ENCODE measurements at regions not wholly inside any gene's neighbourhood (a gene's known extent, or its start where the extent isn't known, plus 50 kb on each side); places are given as distances from the start of the nearest gene placed in this dataset.

- peaks cover 5% of the 10 kb centered on the region; the same call in 1 of the 2 replicates for H3K27me3 ChIP-seq (ENCODE audit: low read depth)
- no peaks in the 10 kb centered on the region for H3K36me3 ChIP-seq (replicated peaks)
- H3K4me1 ChIP-seq = no peaks in the 10 kb centered on the region
- in situ Hi-C loops (cut with MboI; ENCODE audit: low sequenced_read_pairs) = no loop called here
- no peaks in the 10 kb centered on the region for H3K9me3 ChIP-seq
- no peak overlapping the region for H3K4me3 ChIP-seq
- no peak for DNase-seq (ENCODE audit: low spot score in 2 of 2)
These were observed 456.3 kb upstream of the SGCD start for GRCh38 chr5:155870636-155871035.

- no peaks in the 10 kb centered on the region for H3K9me3 ChIP-seq
- in situ Hi-C loops (cut with MboI; ENCODE audit: low sequenced_read_pairs) = no loop called here
- peaks cover 5% of the 10 kb centered on the region; the same call in 1 of the 2 replicates for H3K27me3 ChIP-seq (ENCODE audit: low read depth)
- no peak for DNase-seq (ENCODE audit: low spot score in 2 of 2)
- no peak overlapping the region for H3K4me3 ChIP-seq
- H3K4me1 ChIP-seq = no peaks in the 10 kb centered on the region
- H3K36me3 ChIP-seq (replicated peaks) = no peaks in the 10 kb centered on the region
These were observed 455.3 kb upstream of the SGCD start for GRCh38 chr5:155871623-155872022.

DNA sequence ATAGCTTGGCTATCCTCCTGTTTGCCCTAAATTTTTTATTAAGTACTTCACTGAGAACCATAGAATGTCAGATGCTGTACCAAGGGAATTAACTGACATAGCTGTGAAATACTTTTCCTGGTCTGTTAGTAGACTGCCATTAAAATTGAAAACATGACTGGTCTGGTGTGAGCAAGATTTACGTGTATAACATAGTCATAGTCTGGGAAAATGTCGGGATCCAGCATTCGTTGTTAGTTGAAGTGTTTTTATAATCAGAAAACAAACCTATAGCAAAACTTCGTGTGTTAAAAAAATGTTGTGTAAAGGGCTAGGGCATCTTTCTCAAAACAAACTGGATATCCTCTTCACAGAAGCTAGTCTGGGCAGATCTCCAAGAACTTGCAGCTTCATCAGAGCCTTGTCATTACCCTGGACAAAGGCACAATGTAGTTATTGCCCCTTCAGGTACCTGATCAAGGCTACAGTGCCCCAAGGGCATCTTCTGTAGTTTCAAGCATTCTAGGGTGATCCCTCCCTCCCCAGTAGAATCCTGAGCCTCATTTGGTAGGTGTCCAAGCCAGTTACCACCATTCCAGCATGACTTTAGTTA lies 454.2 kb upstream of the SGCD start:
- Histone ChIP-seq H3K27me3 (ENCODE audit: low read depth) (peaks cover 5% of the 10 kb centered on the region; the same call in 1 of the 2 replicates), H3K4me1 (no peaks in the 10 kb centered on the region), H3K36me3 (replicated peaks) (no peaks in the 10 kb centered on the region), H3K9me3 (no peaks in the 10 kb centered on the region), H3K4me3 (no peak overlapping the region)
- no peak for DNase-seq (ENCODE audit: low spot score in 2 of 2)
- in situ Hi-C loops (cut with MboI; ENCODE audit: low sequenced_read_pairs) = no loop called here

DNA sequence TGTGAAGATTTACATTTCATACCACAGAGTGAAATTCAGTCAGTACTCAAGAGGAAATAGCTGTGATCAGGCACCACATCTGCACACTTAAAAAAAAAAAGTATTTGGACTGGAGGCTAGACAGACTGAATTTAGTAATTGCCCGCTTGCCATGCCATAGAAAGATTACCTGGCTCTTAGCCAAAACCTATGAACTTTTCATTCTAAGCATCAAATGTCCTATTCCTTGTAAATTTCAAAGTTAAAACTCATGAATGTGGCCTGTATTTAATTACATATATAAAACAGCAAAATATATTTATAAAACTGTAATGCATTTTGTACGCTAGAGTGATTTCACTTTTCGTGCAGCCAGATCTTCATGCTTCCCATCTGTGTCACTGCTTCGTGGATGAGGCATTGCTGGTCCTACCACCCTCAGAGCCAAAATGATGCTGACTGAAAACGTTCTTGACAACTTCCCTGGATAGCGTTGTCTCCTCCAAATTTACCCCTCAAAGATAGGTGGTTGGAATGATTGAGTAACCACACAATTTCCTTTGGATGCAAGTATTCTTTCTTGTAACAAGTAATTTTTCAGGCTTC lies 447.9 kb upstream of the SGCD start:
- H3K36me3 ChIP-seq (replicated peaks) = no peaks in the 10 kb centered on the region
- in situ Hi-C loops (cut with MboI; ENCODE audit: low sequenced_read_pairs) = no loop called here
- no peaks in the 10 kb centered on the region for H3K9me3 ChIP-seq
- no peak overlapping the region for H3K4me3 ChIP-seq
- DNase-seq (ENCODE audit: low spot score in 2 of 2) = no peak
- H3K27me3 ChIP-seq (ENCODE audit: low read depth) = no peaks in the 10 kb centered on the region
- H3K4me1 ChIP-seq = no peaks in the 10 kb centered on the region

GRCh38 chr5:155884041-155884440 lies 442.9 kb upstream of the SGCD start:
- Histone ChIP-seq H3K4me3 (no peak overlapping the region), H3K27me3 (ENCODE audit: low read depth) (no peaks in the 10 kb centered on the region), H3K36me3 (replicated peaks) (no peaks in the 10 kb centered on the region), H3K4me1 (no peaks in the 10 kb centered on the region), H3K9me3 (no peaks in the 10 kb centered on the region)
- DNase-seq (ENCODE audit: low spot score in 2 of 2) = no peak
- in situ Hi-C loops (cut with MboI; ENCODE audit: low sequenced_read_pairs) = no loop called here

DNA sequence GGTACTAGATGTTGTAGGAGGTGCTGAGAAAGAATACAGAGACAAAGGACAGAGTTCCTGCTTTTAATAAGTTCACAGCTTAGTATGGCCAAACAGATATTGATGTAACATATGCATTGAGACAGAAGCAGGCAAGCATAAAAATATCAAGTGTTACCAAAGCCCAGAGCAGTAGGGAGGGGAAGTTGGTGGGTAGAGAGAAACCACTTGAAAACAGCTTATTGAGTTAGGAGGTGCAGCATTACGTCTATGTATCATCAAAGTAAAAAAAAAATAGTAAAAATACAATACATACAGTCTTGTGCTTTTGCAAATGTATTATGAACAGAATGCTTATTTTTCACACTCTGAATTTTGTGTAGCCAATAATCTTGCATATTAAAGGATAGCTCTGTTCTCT lies 441.8 kb upstream of the SGCD start:
- in situ Hi-C loops (cut with MboI; ENCODE audit: low sequenced_read_pairs) = no loop called here
- Histone ChIP-seq H3K27me3 (ENCODE audit: low read depth) (no peaks in the 10 kb centered on the region), H3K4me3 (no peak overlapping the region), H3K4me1 (no peaks in the 10 kb centered on the region), H3K36me3 (replicated peaks) (no peaks in the 10 kb centered on the region), H3K9me3 (no peaks in the 10 kb centered on the region)
- no peak for DNase-seq (ENCODE audit: low spot score in 2 of 2)

DNA sequence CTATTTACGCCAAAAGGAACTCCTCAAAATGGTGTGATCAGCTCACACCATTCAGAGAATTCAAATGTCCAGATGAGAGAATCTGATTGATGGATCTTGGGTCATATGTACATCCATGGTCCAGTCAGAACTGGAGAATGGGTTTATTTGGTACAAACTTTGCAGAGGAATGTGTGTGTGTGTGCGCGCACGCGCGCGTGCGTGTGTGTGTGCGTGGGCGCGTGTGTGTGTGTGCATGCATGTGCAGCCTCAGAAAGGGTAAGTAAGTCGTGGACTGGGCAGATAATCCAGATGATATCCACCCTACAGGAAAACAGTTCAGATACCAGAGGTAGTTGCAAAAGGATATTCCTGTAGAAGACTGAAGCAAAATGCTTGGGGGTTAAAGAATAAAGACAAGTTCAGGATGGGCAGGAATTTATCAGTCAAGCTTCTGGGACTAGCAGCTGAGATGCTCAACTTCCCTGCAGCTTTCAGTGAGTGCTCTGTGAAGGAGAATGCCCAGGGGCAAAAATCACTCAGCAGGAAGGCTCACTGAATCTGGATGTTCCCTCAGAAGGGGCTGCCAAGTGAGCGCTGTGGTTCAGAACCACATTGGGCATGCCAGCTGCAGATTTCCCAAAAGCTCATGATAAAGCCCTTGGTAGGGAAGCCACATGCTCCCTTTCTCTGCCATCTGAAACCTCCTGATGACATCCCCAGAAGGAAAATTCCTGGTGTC lies 440.5 kb upstream of the SGCD start:
- no peak for DNase-seq (ENCODE audit: low spot score in 2 of 2)
- H3K4me1 ChIP-seq = no peaks in the 10 kb centered on the region
- H3K27me3 ChIP-seq (ENCODE audit: low read depth) = no peaks in the 10 kb centered on the region
- in situ Hi-C loops (cut with MboI; ENCODE audit: low sequenced_read_pairs) = no loop called here
- H3K4me3 ChIP-seq = no peak overlapping the region
- no peaks in the 10 kb centered on the region for H3K9me3 ChIP-seq
- no peaks in the 10 kb centered on the region for H3K36me3 ChIP-seq (replicated peaks)

DNA sequence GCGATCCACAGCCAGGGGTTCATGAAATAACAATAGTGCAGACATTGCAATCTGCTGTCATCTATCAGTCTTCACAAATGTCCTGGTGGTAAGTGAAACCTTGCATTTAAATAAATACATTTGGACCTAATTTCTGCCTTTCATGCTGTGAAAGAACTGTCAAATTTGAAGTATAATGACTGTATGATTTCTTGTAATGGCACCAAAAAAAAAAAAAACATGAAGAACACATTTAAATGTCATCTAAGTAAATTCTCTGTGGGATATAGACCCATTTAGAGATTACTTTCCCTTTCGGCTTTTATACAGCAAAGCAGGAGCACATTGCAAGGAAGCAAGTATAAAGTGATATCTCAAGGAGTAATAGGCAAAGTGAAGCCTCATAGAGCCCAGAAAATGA lies 431.5 kb upstream of the SGCD start:
- no peaks in the 10 kb centered on the region for H3K9me3 ChIP-seq
- in situ Hi-C loops (cut with MboI; ENCODE audit: low sequenced_read_pairs) = no loop called here

DNA sequence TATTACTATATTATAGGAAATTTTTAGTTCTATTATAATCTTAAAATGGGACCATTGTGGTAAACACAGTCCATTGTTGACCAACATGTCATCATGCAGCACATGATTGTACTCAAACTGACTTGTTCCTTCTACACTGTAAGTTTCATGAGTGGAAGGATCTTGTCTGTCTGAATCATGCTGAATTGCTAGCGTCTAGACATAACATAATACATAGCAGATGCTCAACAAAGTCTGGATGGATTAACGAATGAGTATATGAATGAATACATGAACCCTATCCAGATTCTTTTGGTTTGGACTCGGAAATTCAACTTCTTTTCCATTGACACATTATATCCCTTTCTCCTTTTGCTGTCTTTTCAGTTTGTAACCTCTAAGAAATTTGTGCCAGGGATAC lies 429.2 kb upstream of the SGCD start:
- Histone ChIP-seq H3K9me3 (no peaks in the 10 kb centered on the region), H3K36me3 (replicated peaks) (no peaks in the 10 kb centered on the region), H3K4me1 (no peaks in the 10 kb centered on the region), H3K27me3 (ENCODE audit: low read depth) (no peaks in the 10 kb centered on the region), H3K4me3 (no peak overlapping the region)
- no peak for DNase-seq (ENCODE audit: low spot score in 2 of 2)
- in situ Hi-C loops (cut with MboI; ENCODE audit: low sequenced_read_pairs) = no loop called here

More for the DNA sequence above, 431.5 kb upstream of the SGCD start:
- H3K27me3 ChIP-seq (ENCODE audit: low read depth) = no peaks in the 10 kb centered on the region
- H3K4me1 ChIP-seq = no peaks in the 10 kb centered on the region
- H3K4me3 ChIP-seq = no peak overlapping the region
- H3K36me3 ChIP-seq (replicated peaks) = no peaks in the 10 kb centered on the region
- no peak for DNase-seq (ENCODE audit: low spot score in 2 of 2)

- H3K4me1 ChIP-seq = no peaks in the 10 kb centered on the region
- H3K27me3 ChIP-seq (ENCODE audit: low read depth) = no peaks in the 10 kb centered on the region
- in situ Hi-C loops (cut with MboI; ENCODE audit: low sequenced_read_pairs) = no loop called here
- no peaks in the 10 kb centered on the region for H3K36me3 ChIP-seq (replicated peaks)
- DNase-seq (ENCODE audit: low spot score in 2 of 2) = no peak
- no peak overlapping the region for H3K4me3 ChIP-seq
- no peaks in the 10 kb centered on the region for H3K9me3 ChIP-seq
These were observed 428.7 kb upstream of the SGCD start for GRCh38 chr5:155898284-155898683.

GRCh38 chr5:155903791-155904190 lies 423.2 kb upstream of the SGCD start:
- DNase-seq (ENCODE audit: low spot score in 2 of 2) = no peak
- no peaks in the 10 kb centered on the region for H3K36me3 ChIP-seq (replicated peaks)
- in situ Hi-C loops (cut with MboI; ENCODE audit: low sequenced_read_pairs) = no loop called here
- H3K4me3 ChIP-seq = no peak overlapping the region
- no peaks in the 10 kb centered on the region for H3K27me3 ChIP-seq (ENCODE audit: low read depth)
- H3K9me3 ChIP-seq = no peaks in the 10 kb centered on the region
- no peaks in the 10 kb centered on the region for H3K4me1 ChIP-seq

GRCh38 chr5:155905364-155905763 lies 421.6 kb upstream of the SGCD start:
- Histone ChIP-seq H3K36me3 (replicated peaks) (no peaks in the 10 kb centered on the region), H3K4me3 (no peak overlapping the region), H3K9me3 (no peaks in the 10 kb centered on the region), H3K27me3 (ENCODE audit: low read depth) (no peaks in the 10 kb centered on the region), H3K4me1 (no peaks in the 10 kb centered on the region)
- in situ Hi-C loops (cut with MboI; ENCODE audit: low sequenced_read_pairs) = no loop called here
- DNase-seq (ENCODE audit: low spot score in 2 of 2) = no peak

DNA sequence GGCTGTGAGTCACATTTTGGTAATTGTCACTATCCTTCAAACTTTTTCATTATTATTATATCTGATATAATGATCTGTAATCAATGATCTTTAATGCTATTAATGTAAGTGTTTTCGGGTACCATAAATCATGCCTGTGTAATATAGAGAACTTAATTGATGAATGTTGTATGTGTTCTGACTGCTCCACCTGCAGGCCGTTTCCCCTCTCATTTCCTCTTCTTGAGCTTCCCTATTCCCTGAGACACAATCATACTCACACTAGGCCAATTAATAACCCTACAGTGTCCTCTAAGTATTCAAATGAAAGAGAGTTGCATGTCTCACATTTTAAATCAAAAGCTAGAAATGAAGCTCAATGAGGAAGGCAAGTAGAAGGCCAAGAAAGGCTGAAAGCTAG lies 420.9 kb upstream of the SGCD start:
- Histone ChIP-seq H3K27me3 (ENCODE audit: low read depth) (no peaks in the 10 kb centered on the region), H3K4me3 (no peak overlapping the region), H3K9me3 (no peaks in the 10 kb centered on the region), H3K36me3 (replicated peaks) (no peaks in the 10 kb centered on the region), H3K4me1 (no peaks in the 10 kb centered on the region)
- no peak for DNase-seq (ENCODE audit: low spot score in 2 of 2)
- in situ Hi-C loops (cut with MboI; ENCODE audit: low sequenced_read_pairs) = no loop called here

DNA sequence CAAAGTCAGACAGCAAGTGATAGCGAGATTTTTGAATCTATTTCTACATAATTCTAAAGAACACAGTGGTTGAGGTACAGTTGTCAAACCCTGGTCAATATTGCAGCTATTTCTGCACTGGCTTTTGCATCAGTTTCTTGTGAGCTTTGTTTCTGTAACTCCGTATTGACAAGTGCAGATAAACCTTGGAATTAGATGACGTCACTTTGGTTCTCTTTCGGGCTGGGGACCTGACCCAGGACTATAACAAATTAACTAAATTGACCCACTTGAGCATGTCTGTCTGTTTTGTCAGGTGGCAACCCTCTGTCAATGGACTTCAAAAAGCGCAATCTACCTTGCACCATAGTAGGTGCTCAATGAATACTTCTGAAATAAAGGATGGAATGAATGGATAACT lies 418.4 kb upstream of the SGCD start:
- Histone ChIP-seq H3K36me3 (replicated peaks) (no peaks in the 10 kb centered on the region), H3K4me3 (no peak overlapping the region), H3K9me3 (no peaks in the 10 kb centered on the region), H3K27me3 (ENCODE audit: low read depth) (no peaks in the 10 kb centered on the region), H3K4me1 (no peaks in the 10 kb centered on the region)
- in situ Hi-C loops (cut with MboI; ENCODE audit: low sequenced_read_pairs) = no loop called here
- no peak for DNase-seq (ENCODE audit: low spot score in 2 of 2)
